AML-193 (cell line): ENCODE measurements at regions not wholly inside any gene's neighbourhood (a gene's known extent, or its start where the extent isn't known, plus 50 kb on each side); places are given as distances from the start of the nearest gene placed in this dataset.
"Not testable (repeated sequence)": the region's sequence is repeated elsewhere in the genome, so short reads cannot be mapped to it uniquely, and the experiment has no call there.

Source experiments
- DNase-seq, 2 experiments: peaks; one replicate each; lab custom pipeline; 2025; lab: John Stamatoyannopoulos, UW

- no peak for DNase-seq
Observed at GRCh38 chr5:104018299-104018698, 455.7 kb upstream of the NUDT12 start.

DNA sequence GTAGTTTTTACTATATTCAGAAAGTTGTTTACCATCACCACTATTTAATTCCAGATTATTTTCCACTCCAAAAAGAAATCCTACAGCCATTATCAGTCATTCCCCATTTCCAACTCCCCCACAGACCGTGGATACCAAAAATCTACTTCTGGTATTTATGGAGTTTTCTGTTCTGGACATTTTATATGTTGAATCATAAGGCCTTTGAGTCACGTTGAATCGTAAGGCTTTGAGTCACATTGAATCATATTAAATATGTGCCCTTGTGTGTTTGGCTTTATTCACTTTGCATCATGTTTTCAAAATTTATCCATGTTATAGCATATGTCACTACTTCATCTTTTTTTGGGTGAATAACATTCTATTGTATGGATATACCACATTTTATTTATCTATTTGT is 454.1 kb upstream of the NUDT12 start:
- no peak for DNase-seq

- no peak for DNase-seq
Observed at GRCh38 chr5:104015765-104016164, 453.2 kb upstream of the NUDT12 start.

DNA sequence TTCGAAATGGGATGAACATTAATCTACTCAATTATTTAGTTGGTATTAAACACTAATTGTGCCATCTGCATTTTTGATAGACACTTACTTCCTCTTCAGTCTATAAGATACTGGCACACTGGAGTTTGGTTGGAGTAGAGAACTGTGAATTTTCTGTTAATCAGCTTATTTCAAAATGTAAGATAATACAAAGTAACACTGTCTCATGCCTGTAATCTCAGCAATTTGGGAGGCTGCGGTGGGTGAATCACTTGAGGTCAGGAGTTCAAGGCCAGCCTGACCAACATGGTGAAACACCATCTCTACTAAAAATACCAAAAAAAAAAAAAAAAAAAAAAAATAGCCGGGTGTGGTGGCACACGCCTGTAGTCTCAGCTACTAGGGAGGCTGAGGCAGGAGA is 440.2 kb upstream of the NUDT12 start:
- DNase-seq, result not testable (repeated sequence)

DNA sequence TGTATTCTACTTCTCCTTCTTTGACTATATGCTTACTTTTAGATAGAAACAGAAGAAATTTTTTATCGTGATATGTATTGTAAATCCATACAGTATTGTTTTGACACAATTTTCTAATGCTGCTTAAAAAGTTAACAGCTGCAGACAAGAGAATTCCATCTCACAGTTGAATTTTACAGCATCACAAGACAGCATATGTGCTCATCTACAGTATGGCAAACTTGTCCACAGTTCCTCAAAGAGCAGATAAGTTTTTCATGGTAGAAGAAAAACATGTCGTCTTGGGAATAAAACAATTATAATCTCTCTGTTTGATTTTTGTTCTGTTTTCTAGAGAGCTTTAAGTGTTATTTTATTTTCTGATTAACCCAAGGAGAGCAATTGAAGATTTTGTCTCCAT is 438.5 kb upstream of the NUDT12 start:
- no peak for DNase-seq

- DNase-seq, result no peak
Observed at GRCh38 chr5:103993031-103993430, 430.4 kb upstream of the NUDT12 start.

DNA sequence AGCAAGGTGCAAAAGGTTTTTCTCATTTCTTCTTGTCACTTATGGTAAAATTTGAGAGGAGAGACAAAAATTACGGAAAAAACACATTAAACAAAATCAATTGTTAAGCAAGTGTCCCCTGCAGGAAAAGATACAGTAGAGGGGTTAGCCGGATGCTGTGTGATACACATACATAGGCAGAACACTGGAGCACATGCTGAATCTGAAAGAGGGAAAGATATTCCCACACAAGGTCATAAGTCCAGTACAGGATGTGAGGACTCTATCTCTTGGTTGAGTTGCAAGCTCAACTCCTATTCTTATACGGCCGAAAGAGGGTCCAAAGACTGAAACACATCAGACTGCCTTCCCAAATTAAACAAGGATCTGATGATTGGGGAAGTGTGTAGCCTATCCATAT is 427.5 kb upstream of the NUDT12 start:
- no peak for DNase-seq

DNA sequence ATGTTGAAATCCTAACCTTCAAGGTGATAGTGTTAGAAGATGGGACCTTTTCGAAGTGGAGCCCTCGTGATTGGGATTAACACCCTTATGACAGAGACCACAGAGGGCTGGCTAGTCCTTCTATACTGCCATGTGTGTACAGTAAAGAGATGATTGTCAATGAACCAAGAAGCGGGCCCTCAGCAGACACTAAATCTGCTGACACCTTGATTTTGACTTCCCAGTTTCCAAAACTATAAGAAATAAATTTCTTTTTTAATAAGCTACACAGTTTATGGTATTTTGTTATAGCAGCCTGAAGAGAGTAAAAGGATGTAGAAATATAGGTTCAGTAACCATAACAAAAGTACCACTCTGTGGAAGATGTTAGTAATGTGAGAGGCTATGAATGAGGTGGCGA is 419.0 kb upstream of the NUDT12 start:
- no peak for DNase-seq

DNA sequence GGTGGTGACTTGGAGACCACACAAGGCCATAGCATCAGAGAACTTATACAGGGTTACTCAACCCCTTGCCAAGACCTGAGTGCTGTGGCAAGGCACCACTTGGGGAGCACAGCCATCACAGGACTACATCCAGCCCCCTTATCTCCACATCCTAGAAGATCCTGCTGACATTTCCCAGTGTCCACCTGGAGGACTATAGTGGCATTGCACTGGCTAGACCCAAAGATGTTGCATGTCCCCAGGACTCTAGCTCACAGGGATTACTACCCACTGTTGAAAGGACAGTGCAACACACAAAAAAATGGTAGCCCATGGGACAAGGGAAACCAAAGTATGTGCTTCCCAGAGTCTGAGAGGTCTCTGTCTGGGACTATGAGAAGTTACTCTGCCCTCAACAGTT is 411.1 kb upstream of the NUDT12 start:
- DNase-seq, result no peak

GRCh38 chr5:103966295-103966694 is 403.7 kb upstream of the NUDT12 start:
- DNase-seq, result not testable (repeated sequence)

GRCh38 chr5:103962023-103962422 is 399.4 kb upstream of the NUDT12 start:
- DNase-seq, result no peak

- DNase-seq, result no peak
Observed at GRCh38 chr5:103953601-103954382, 391.2 kb upstream of the NUDT12 start.

GRCh38 chr5:103951776-103952175 is 389.2 kb upstream of the NUDT12 start:
- DNase-seq, result no peak

- no peak for DNase-seq
Observed at GRCh38 chr5:103943230-103943629, 380.6 kb upstream of the NUDT12 start.

- no peak for DNase-seq
Observed at GRCh38 chr5:103942587-103943186, 380.1 kb upstream of the NUDT12 start.

DNA sequence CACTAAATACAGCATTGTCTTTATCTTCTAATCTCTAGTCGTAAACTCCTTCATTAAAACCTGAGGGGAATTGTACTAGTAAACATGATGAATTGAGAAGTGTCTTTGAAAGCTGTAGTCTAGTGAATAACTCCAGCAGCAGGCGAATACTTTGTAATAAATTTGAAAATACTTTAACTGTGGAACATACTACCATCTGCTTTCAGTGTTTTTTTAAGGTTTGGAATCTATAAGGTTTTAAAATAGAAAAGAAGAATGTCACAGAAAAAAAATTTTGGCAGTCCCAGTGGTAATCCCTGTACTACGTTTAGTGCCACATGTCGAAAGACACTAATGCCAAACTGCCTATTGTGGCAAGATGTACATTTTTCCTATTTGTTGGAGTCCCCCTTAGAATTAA is 379.0 kb upstream of the NUDT12 start:
- DNase-seq, result no peak

GRCh38 chr5:103938146-103938695 is 375.6 kb upstream of the NUDT12 start:
- no peak for DNase-seq

DNA sequence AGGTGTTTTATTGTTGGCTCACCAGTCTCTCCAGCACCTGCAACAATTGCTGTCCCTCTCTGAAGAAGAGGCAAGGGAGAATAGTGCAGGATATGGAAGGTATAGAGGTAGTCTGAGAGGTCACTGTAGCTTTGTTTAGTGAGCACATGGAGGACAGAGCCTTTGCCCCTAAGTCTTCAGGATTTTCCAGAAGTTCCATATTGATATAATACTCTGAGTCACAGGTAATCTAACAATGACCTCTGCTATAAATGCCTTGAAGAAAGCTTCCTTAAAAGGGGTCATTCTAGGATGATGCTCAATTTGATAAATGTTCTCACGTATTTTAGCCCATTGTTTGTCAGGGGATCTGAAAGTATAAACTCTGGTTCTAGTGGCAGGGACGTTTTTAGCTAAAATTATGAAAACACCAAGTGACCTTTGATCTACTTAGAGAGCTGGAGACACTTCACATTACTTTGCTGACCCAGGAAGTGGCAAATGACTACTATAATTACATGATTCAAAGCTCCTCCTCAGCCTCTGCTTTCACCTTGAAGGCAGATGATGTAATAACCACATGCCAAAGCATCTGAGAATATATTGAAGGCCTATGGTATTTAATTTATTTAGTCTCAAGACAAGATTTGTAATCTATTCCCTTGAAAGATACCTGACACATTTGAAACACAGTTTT is 366.9 kb upstream of the NUDT12 start:
- DNase-seq, result no peak

DNA sequence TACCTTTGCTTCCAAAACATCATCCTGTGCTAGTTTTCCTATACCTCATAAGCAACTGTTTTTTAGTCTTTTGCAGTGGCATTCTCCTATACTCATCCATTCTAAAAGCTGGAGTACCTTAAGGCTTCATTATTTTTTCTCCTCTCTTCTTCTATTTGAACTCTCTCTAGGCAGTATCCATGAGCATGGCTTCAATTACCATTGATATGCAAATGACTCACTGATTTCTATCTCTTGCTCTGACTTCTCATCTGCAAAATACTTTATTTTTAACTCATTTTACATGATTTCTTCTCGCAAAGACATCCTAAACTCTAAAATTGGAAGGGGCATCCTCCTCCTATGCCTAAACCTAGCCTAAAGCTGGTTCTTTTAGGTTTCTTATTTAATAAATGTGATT is 365.1 kb upstream of the NUDT12 start:
- DNase-seq, result no peak

GRCh38 chr5:103923616-103924168 is 361.1 kb upstream of the NUDT12 start:
- no peak for DNase-seq

DNA sequence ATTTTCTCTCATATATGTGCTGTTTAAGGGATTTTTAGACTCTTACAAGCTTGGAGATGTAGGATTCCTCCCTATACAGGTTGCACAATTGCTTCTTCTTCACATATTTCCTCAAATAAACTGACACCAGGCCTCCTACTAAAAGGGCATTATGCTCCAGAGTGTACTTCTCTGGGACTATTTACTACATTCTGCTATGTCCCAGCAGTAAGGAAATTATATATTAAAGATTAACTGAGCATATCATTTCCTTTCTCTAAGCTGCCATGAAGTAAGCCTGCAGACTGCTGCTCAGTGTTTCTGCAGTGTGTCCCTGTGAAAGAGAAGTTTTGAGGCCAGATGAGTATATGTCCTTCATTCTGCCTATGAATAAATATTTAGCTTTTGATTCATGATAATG is 356.9 kb upstream of the NUDT12 start:
- DNase-seq, result no peak

DNA sequence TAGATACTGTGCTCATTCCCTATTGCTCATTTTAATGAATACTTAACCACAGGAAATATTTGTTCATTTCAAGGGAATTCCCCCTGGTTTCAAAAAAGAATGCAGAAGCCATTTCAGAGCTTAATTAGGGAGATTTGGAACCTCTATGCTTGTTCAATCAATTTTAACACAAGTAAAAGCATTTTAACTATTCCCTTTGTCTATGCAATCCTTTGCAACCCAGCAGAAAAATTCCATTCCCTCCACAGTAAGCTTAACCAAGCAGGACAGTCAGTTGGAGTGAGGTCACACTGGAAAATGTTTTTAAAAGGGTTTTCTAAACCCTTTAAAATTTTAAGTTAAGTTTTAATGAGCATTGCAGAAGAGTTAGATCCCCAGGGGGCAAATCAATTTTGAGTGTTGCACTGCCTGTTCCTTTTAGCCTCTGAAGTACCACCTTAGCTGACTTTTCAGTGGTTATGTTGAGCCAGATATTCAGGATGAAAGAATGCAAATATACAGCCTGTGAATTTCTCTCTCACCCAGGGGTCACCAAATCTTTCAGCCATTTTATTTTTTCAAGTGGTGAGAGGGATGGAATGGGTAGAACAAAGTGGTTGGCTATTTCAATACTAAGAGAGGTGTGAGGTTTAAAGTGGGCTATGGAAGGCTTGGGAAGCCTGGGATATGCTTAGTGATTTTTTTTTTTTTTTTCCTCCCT is 356.2 kb upstream of the NUDT12 start:
- DNase-seq, result no peak
